Activated naive CD8-positive, alpha-beta T cell treated with anti-CD3 and anti-CD28 coated beads for 36 hours (primary cell): ENCODE measurements at regions not wholly inside any gene's neighbourhood (a gene's known extent, or its start where the extent isn't known, plus 50 kb on each side); places are given as distances from the start of the nearest gene placed in this dataset.

Experiments used
- DNase-seq: peaks from one replicate; pipeline ENCODE4 v3.0.0; 2021
- H3K27ac Mint-ChIP-seq: one replicate; pipeline ENCODE4 v1.8.0; 2022; ENCODE audit warnings: mild to moderate bottlenecking, moderate library complexity, mixed read lengths
- H3K27me3 Mint-ChIP-seq: one replicate; pipeline ENCODE4 v1.8.0; 2022; ENCODE audit warnings: mild to moderate bottlenecking, mixed read lengths
- H3K36me3 Mint-ChIP-seq: one replicate; pipeline ENCODE4 v1.8.0; 2021; ENCODE audit warnings: mild to moderate bottlenecking, mixed read lengths
- H3K4me1 Mint-ChIP-seq: one replicate; pipeline ENCODE4 v1.8.0; 2021; ENCODE audit warnings: mixed read lengths
- H3K4me3 Mint-ChIP-seq: one replicate; pipeline ENCODE4 v1.8.0; 2022; ENCODE audit warnings: mild to moderate bottlenecking, moderate library complexity, mixed read lengths
- H3K9me3 Mint-ChIP-seq: one replicate; pipeline ENCODE4 v1.8.0; 2022; ENCODE audit warnings: mixed read lengths

- no peaks in the 10 kb centered on the region for H3K36me3 Mint-ChIP-seq
- H3K4me3 Mint-ChIP-seq: no peak overlapping the region
- no peaks in the 10 kb centered on the region for H3K9me3 Mint-ChIP-seq
- no peaks in the 10 kb centered on the region for H3K4me1 Mint-ChIP-seq
- H3K27me3 Mint-ChIP-seq: peaks cover 5% of the 10 kb centered on the region
- DNase-seq: no peak
- no peak overlapping the region for H3K27ac Mint-ChIP-seq
These were observed 394.6 kb upstream of the AZI2 start for GRCh38 chr3:28743271-28743670.

GRCh38 chr3:28743831-28744230, 395.2 kb upstream of the AZI2 start:
- no peak for DNase-seq
- H3K36me3 Mint-ChIP-seq: no peaks in the 10 kb centered on the region
- no peak overlapping the region for H3K27ac Mint-ChIP-seq
- H3K4me3 Mint-ChIP-seq: no peak overlapping the region
- H3K9me3 Mint-ChIP-seq: no peaks in the 10 kb centered on the region
- H3K4me1 Mint-ChIP-seq: no peaks in the 10 kb centered on the region
- peaks cover 5% of the 10 kb centered on the region for H3K27me3 Mint-ChIP-seq

GRCh38 chr3:28745436-28745835, 396.8 kb upstream of the AZI2 start:
- no peak overlapping the region for H3K4me3 Mint-ChIP-seq
- no peaks in the 10 kb centered on the region for H3K27me3 Mint-ChIP-seq
- no peaks in the 10 kb centered on the region for H3K36me3 Mint-ChIP-seq
- peaks cover 8% of the 10 kb centered on the region for H3K9me3 Mint-ChIP-seq
- no peak overlapping the region for H3K27ac Mint-ChIP-seq
- DNase-seq: no peak
- no peaks in the 10 kb centered on the region for H3K4me1 Mint-ChIP-seq

- peaks cover 14% of the 10 kb centered on the region for H3K9me3 Mint-ChIP-seq
- no peak for DNase-seq
- H3K4me3 Mint-ChIP-seq: no peak overlapping the region
- no peaks in the 10 kb centered on the region for H3K36me3 Mint-ChIP-seq
- H3K4me1 Mint-ChIP-seq: no peaks in the 10 kb centered on the region
- H3K27me3 Mint-ChIP-seq: no peaks in the 10 kb centered on the region
- H3K27ac Mint-ChIP-seq: no peak overlapping the region
These were observed 397.4 kb upstream of the AZI2 start for GRCh38 chr3:28745916-28746617.

GRCh38 chr3:28746990-28747389, 398.4 kb upstream of the AZI2 start:
- no peaks in the 10 kb centered on the region for H3K27me3 Mint-ChIP-seq
- no peaks in the 10 kb centered on the region for H3K4me1 Mint-ChIP-seq
- H3K4me3 Mint-ChIP-seq: no peak overlapping the region
- peaks cover 22% of the 10 kb centered on the region for H3K9me3 Mint-ChIP-seq
- no peaks in the 10 kb centered on the region for H3K36me3 Mint-ChIP-seq
- no peak overlapping the region for H3K27ac Mint-ChIP-seq
- no peak for DNase-seq

- Mint-ChIP-seq H3K4me1 (no peaks in the 10 kb centered on the region), H3K27me3 (no peaks in the 10 kb centered on the region), H3K4me3 (no peak overlapping the region), H3K27ac (no peak overlapping the region), H3K9me3 (peaks cover 23% of the 10 kb centered on the region), H3K36me3 (no peaks in the 10 kb centered on the region)
- DNase-seq: no peak
These were observed 403.2 kb upstream of the AZI2 start for GRCh38 chr3:28751864-28752263.

- Mint-ChIP-seq H3K27me3 (no peaks in the 10 kb centered on the region), H3K36me3 (no peaks in the 10 kb centered on the region), H3K4me1 (no peaks in the 10 kb centered on the region), H3K9me3 (peaks cover 23% of the 10 kb centered on the region), H3K27ac (no peak overlapping the region), H3K4me3 (no peak overlapping the region)
- DNase-seq: no peak
These were observed 403.7 kb upstream of the AZI2 start for GRCh38 chr3:28752290-28752689.

GRCh38 chr3:28756056-28756455, 407.4 kb upstream of the AZI2 start:
- no peaks in the 10 kb centered on the region for H3K4me1 Mint-ChIP-seq
- no peaks in the 10 kb centered on the region for H3K27me3 Mint-ChIP-seq
- H3K9me3 Mint-ChIP-seq: peaks cover 9% of the 10 kb centered on the region
- H3K36me3 Mint-ChIP-seq: no peaks in the 10 kb centered on the region
- H3K27ac Mint-ChIP-seq: no peak overlapping the region
- H3K4me3 Mint-ChIP-seq: no peak overlapping the region
- DNase-seq: no peak

- no peaks in the 10 kb centered on the region for H3K27me3 Mint-ChIP-seq
- H3K9me3 Mint-ChIP-seq: peaks cover under 1% of the 10 kb centered on the region
- no peak for DNase-seq
- no peaks in the 10 kb centered on the region for H3K36me3 Mint-ChIP-seq
- no peak overlapping the region for H3K4me3 Mint-ChIP-seq
- no peak overlapping the region for H3K27ac Mint-ChIP-seq
- no peaks in the 10 kb centered on the region for H3K4me1 Mint-ChIP-seq
These were observed 409.5 kb upstream of the AZI2 start for GRCh38 chr3:28758115-28758514.

- no peak overlapping the region for H3K27ac Mint-ChIP-seq
- H3K4me3 Mint-ChIP-seq: no peak overlapping the region
- H3K9me3 Mint-ChIP-seq: no peaks in the 10 kb centered on the region
- no peaks in the 10 kb centered on the region for H3K36me3 Mint-ChIP-seq
- no peaks in the 10 kb centered on the region for H3K27me3 Mint-ChIP-seq
- no peak for DNase-seq
- no peaks in the 10 kb centered on the region for H3K4me1 Mint-ChIP-seq
These were observed 412.8 kb upstream of the AZI2 start for GRCh38 chr3:28761375-28761774.

GRCh38 chr3:28765194-28765593, 416.6 kb upstream of the AZI2 start:
- H3K4me3 Mint-ChIP-seq: no peak overlapping the region
- no peaks in the 10 kb centered on the region for H3K4me1 Mint-ChIP-seq
- H3K36me3 Mint-ChIP-seq: no peaks in the 10 kb centered on the region
- H3K9me3 Mint-ChIP-seq: no peaks in the 10 kb centered on the region
- no peaks in the 10 kb centered on the region for H3K27me3 Mint-ChIP-seq
- no peak overlapping the region for H3K27ac Mint-ChIP-seq
- no peak for DNase-seq

- no peaks in the 10 kb centered on the region for H3K36me3 Mint-ChIP-seq
- no peak for DNase-seq
- H3K27me3 Mint-ChIP-seq: no peaks in the 10 kb centered on the region
- no peak overlapping the region for H3K4me3 Mint-ChIP-seq
- no peaks in the 10 kb centered on the region for H3K4me1 Mint-ChIP-seq
- H3K27ac Mint-ChIP-seq: no peak overlapping the region
- peaks cover 20% of the 10 kb centered on the region for H3K9me3 Mint-ChIP-seq
These were observed 419.8 kb upstream of the AZI2 start for GRCh38 chr3:28768439-28768838.

- no peak overlapping the region for H3K4me3 Mint-ChIP-seq
- H3K9me3 Mint-ChIP-seq: peaks cover 5% of the 10 kb centered on the region
- H3K4me1 Mint-ChIP-seq: no peaks in the 10 kb centered on the region
- DNase-seq: no peak
- H3K36me3 Mint-ChIP-seq: no peaks in the 10 kb centered on the region
- H3K27me3 Mint-ChIP-seq: peaks cover 8% of the 10 kb centered on the region
- H3K27ac Mint-ChIP-seq: no peak overlapping the region
These were observed 429.3 kb upstream of the AZI2 start for GRCh38 chr3:28777806-28778475.

GRCh38 chr3:28780480-28780879, 431.9 kb upstream of the AZI2 start:
- DNase-seq: no peak
- peaks cover 8% of the 10 kb centered on the region for H3K27me3 Mint-ChIP-seq
- H3K27ac Mint-ChIP-seq: no peak overlapping the region
- no peak overlapping the region for H3K4me3 Mint-ChIP-seq
- H3K36me3 Mint-ChIP-seq: no peaks in the 10 kb centered on the region
- H3K4me1 Mint-ChIP-seq: no peaks in the 10 kb centered on the region
- H3K9me3 Mint-ChIP-seq: no peaks in the 10 kb centered on the region

GRCh38 chr3:28781053-28781452, 432.4 kb upstream of the AZI2 start:
- Mint-ChIP-seq H3K4me1 (no peaks in the 10 kb centered on the region), H3K27me3 (peaks cover 8% of the 10 kb centered on the region), H3K27ac (no peak overlapping the region), H3K9me3 (no peaks in the 10 kb centered on the region), H3K4me3 (no peak overlapping the region), H3K36me3 (no peaks in the 10 kb centered on the region)
- no peak for DNase-seq

- Mint-ChIP-seq H3K36me3 (no peaks in the 10 kb centered on the region), H3K4me1 (no peaks in the 10 kb centered on the region), H3K4me3 (no peak overlapping the region), H3K9me3 (no peaks in the 10 kb centered on the region), H3K27me3 (no peaks in the 10 kb centered on the region), H3K27ac (no peak overlapping the region)
- no peak for DNase-seq
These were observed 437.8 kb upstream of the AZI2 start for GRCh38 chr3:28786446-28786845.
